ENCODE measurements at regions not wholly inside any gene's neighbourhood (a gene's known extent, or its start where the extent isn't known, plus 50 kb on each side); places are given as distances from the start of the nearest gene placed in this dataset.
"Not testable (repeated sequence)": the region's sequence is repeated elsewhere in the genome, so short reads cannot be mapped to it uniquely, and the experiment has no call there.

DNA sequence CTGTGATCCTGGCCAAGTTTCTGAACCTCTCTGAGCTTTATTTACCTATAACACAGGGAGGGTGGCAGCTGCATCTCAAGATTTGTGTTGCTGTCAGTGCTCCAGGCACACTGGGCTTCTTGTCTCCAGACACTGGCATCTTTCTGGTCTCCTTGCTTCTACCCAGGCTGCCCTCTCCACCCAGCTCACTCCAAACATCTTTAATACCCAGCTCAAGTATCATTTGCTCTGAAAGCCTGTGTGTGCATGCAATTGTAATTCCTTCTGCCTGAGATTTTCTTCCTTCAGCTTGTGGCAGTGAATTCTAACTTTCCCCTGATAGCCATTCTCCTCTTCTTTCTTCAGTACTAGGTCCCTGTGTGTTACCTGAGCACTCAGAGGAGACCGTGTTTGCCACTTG is 50.7 kb upstream of the USP7 start:
- FAIRE-seq (no peak), DNase-seq (ENCODE audit: low read depth) (no peak)
- no peaks in the 10 kb centered on the region for H3K27me3 ChIP-seq (ENCODE audit: control insufficient read depth, insufficient read depth, low read length)
- no peak overlapping the region for H3K4me3 ChIP-seq (ENCODE audit: low read depth, low read length)
- H3K36me3 ChIP-seq (ENCODE audit: control insufficient read depth, insufficient read depth, low read length), result no peaks in the 10 kb centered on the region
- TF ChIP-seq, protein P1, sequence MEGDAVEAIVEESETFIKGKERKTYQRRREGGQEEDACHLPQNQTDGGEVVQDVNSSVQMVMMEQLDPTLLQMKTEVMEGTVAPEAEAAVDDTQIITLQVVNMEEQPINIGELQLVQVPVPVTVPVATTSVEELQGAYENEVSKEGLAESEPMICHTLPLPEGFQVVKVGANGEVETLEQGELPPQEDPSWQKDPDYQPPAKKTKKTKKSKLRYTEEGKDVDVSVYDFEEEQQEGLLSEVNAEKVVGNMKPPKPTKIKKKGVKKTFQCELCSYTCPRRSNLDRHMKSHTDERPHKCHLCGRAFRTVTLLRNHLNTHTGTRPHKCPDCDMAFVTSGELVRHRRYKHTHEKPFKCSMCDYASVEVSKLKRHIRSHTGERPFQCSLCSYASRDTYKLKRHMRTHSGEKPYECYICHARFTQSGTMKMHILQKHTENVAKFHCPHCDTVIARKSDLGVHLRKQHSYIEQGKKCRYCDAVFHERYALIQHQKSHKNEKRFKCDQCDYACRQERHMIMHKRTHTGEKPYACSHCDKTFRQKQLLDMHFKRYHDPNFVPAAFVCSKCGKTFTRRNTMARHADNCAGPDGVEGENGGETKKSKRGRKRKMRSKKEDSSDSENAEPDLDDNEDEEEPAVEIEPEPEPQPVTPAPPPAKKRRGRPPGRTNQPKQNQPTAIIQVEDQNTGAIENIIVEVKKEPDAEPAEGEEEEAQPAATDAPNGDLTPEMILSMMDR (IDR thresholded peaks at IDR 0.05; ENCODE audit: insufficient read depth, low read length, severe bottlenecking), result no peak

- H3K36me3 ChIP-seq (ENCODE audit: control insufficient read depth, insufficient read depth, low read length), result no peaks in the 10 kb centered on the region
- no peak overlapping the region for H3K4me3 ChIP-seq (ENCODE audit: low read depth, low read length)
- H3K27me3 ChIP-seq (ENCODE audit: control insufficient read depth, insufficient read depth, low read length), result no peaks in the 10 kb centered on the region
- TF ChIP-seq, protein P1 (IDR thresholded peaks at IDR 0.05; ENCODE audit: insufficient read depth, low read length, severe bottlenecking), result no peak
- DNase-seq (ENCODE audit: low read depth), result no peak
- no peak for FAIRE-seq
These were observed 51.8 kb upstream of the USP7 start for GRCh38 chr16:9015489-9015888.

DNA sequence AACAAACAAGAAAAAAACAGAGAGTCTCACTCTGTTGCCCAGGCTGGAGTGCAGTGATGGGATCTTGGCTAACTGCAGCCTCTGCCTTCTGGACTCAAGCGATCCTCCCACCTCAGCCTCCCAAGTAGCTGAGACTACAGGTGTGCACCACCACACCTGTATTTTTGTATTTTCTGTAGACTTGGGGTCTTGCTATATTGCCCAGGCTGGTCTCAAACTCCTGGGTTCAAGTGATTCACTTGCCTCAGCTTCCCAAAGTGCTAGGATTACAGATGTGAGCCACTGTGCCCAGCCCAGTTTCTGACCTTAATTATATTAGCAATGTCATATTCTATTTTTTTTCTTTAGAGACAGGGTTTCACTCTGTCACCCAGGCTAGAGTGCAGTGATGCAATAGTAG is 52.3 kb upstream of the USP7 start:
- not testable (repeated sequence) for H3K36me3 ChIP-seq (ENCODE audit: control insufficient read depth, insufficient read depth, low read length); H3K4me3 ChIP-seq (ENCODE audit: low read depth, low read length); FAIRE-seq; DNase-seq (ENCODE audit: low read depth); H3K27me3 ChIP-seq (ENCODE audit: control insufficient read depth, insufficient read depth, low read length)

GRCh38 chr16:9016824-9017223 is 53.1 kb upstream of the USP7 start:
- Histone ChIP-seq H3K4me3 (ENCODE audit: low read depth, low read length) (no peak overlapping the region), H3K27me3 (ENCODE audit: control insufficient read depth, insufficient read depth, low read length) (no peaks in the 10 kb centered on the region), H3K36me3 (ENCODE audit: control insufficient read depth, insufficient read depth, low read length) (no peaks in the 10 kb centered on the region)
- FAIRE-seq (no peak), DNase-seq (ENCODE audit: low read depth) (no peak)
- TF ChIP-seq, protein P1 (IDR thresholded peaks at IDR 0.05; ENCODE audit: insufficient read depth, low read length, severe bottlenecking), result no peak

GRCh38 chr16:9027070-9027799 is 63.5 kb upstream of the USP7 start:
- DNase-seq (ENCODE audit: low read depth) (peak; percentile 72), FAIRE-seq (no peak)
- H3K36me3 ChIP-seq (ENCODE audit: control insufficient read depth, insufficient read depth, low read length), result no peaks in the 10 kb centered on the region
- TF ChIP-seq, protein P1 (IDR thresholded peaks at IDR 0.05; ENCODE audit: insufficient read depth, low read length, severe bottlenecking), result no peak
- H3K27me3 ChIP-seq (ENCODE audit: control insufficient read depth, insufficient read depth, low read length), result no peaks in the 10 kb centered on the region
- no peak overlapping the region for H3K4me3 ChIP-seq (ENCODE audit: low read depth, low read length)

DNA sequence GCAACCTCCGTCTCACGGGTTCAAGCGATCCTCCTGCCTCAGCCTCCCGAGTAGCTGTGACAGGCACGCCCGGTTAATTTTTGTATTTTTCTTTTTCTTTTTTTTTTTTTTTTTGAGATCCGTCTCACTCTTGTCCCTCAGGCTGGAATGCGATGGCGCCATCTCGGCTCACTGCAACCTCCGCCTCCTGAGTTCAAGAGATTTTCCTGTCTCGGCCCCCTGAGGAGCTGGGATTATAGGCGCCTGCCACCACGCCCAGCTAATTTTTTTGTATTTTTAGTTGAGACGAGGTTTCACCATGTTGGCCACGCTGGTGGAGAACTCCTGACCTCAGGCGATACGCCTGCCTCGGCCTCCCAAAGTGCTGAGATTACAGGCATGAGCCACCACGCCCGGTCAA is 63.0 kb upstream of the HAPSTR1 start:
- not testable (repeated sequence) for DNase-seq (ENCODE audit: low read depth); FAIRE-seq; H3K27me3 ChIP-seq (ENCODE audit: control insufficient read depth, insufficient read depth, low read length)

GRCh38 chr16:9031107-9031506 is 60.3 kb upstream of the HAPSTR1 start:
- Histone ChIP-seq H3K4me3 (ENCODE audit: low read depth, low read length) (no peak overlapping the region), H3K27me3 (ENCODE audit: control insufficient read depth, insufficient read depth, low read length) (no peaks in the 10 kb centered on the region), H3K36me3 (ENCODE audit: control insufficient read depth, insufficient read depth, low read length) (no peaks in the 10 kb centered on the region)
- TF ChIP-seq, protein P1 (IDR thresholded peaks at IDR 0.05; ENCODE audit: insufficient read depth, low read length, severe bottlenecking), result no peak
- FAIRE-seq (no peak), DNase-seq (ENCODE audit: low read depth) (no peak)

More for the DNA sequence above, 63.0 kb upstream of the HAPSTR1 start:
- not testable (repeated sequence) for H3K4me3 ChIP-seq (ENCODE audit: low read depth, low read length); H3K36me3 ChIP-seq (ENCODE audit: control insufficient read depth, insufficient read depth, low read length)

Measured in bronchial epithelial cell (primary cell).